ENCODE measurements at regions not wholly inside any gene's neighbourhood (a gene's known extent, or its start where the extent isn't known, plus 50 kb on each side); places are given as distances from the start of the nearest gene placed in this dataset.

- Histone ChIP-seq H3K4me1 (ENCODE audit: control insufficient read depth in 4 of 4, insufficient read depth in 4 of 4, low read length in 3 of 4) (peaks cover 0 to 14% (median 4%) of the 10 kb centered on the region in 4 donors), H3K36me3 (ENCODE audit: control insufficient read depth in 4 of 4, insufficient read depth in 3 of 4, low read depth in 1 of 4, low read length in 3 of 4) (no peaks in the 10 kb centered on the region), H3K27ac (ENCODE audit: low read depth in 1 of 2, low read length in 2 of 2) (no peak overlapping the region), H3K9me3 (ENCODE audit: control insufficient read depth in 4 of 4, low read length in 3 of 4) (no peaks in the 10 kb centered on the region), H3K4me3 (ENCODE audit: low read depth in 1 of 3, low read length in 3 of 3) (no peak overlapping the region), H3K27me3 (ENCODE audit: control insufficient read depth in 4 of 4, insufficient read depth in 4 of 4, low read length in 3 of 4) (no peaks in the 10 kb centered on the region), H3K9ac (ENCODE audit: low read depth in 1 of 2, low read length in 2 of 2) (no peak overlapping the region)
- 74% methylated on average over 5 of the region's 5 CpGs for WGBS
- TF ChIP-seq RAD21 (IDR thresholded peaks at IDR 0.05) (peak in 1 of 2 donors; percentile 8), HNF4G (IDR thresholded peaks at IDR 0.05) (no peak), EGR1 (IDR thresholded peaks at IDR 0.05; ENCODE audit: low read depth in 2 of 2) (no peak), YY1 (IDR thresholded peaks at IDR 0.05) (peak; percentile 53), HNF4A (conservative IDR thresholded peaks at IDR 0.05) (peak in 1 of 2 donors; percentile 17), GABPA (IDR thresholded peaks at IDR 0.05 in 1 of 2, conservative IDR thresholded peaks at IDR 0.05 in 1 of 2) (no peak), TAF1 (conservative IDR thresholded peaks at IDR 0.05) (no peak), REST (IDR thresholded peaks at IDR 0.05) (no peak), RXRA (IDR thresholded peaks at IDR 0.05) (peak in 1 of 2 donors; percentile 13)
- no peak for DNase-seq (ENCODE audit: low spot score)
Observed at GRCh38 chr12:30570211-30570890, 125.3 kb downstream of the IPO8 start.

GRCh38 chr12:30569426-30569825, 126.2 kb downstream of the IPO8 start:
- Histone ChIP-seq H3K4me3 (ENCODE audit: low read depth in 1 of 3, low read length in 3 of 3) (no peak overlapping the region), H3K9ac (ENCODE audit: low read depth in 1 of 2, low read length in 2 of 2) (no peak overlapping the region), H3K27me3 (ENCODE audit: control insufficient read depth in 4 of 4, insufficient read depth in 4 of 4, low read length in 3 of 4) (no peaks in the 10 kb centered on the region), H3K27ac (ENCODE audit: low read depth in 1 of 2, low read length in 2 of 2) (no peak overlapping the region), H3K4me1 (ENCODE audit: control insufficient read depth in 4 of 4, insufficient read depth in 4 of 4, low read length in 3 of 4) (peaks cover 0 to 14% (median 4%) of the 10 kb centered on the region in 4 donors), H3K36me3 (ENCODE audit: control insufficient read depth in 4 of 4, insufficient read depth in 3 of 4, low read depth in 1 of 4, low read length in 3 of 4) (no peaks in the 10 kb centered on the region), H3K9me3 (ENCODE audit: control insufficient read depth in 4 of 4, low read length in 3 of 4) (no peaks in the 10 kb centered on the region)
- 86% methylated on average over 4 of the region's 4 CpGs for WGBS
- TF ChIP-seq RAD21 (IDR thresholded peaks at IDR 0.05) (no peak), FOXA1 (IDR thresholded peaks at IDR 0.05) (no peak), TAF1 (conservative IDR thresholded peaks at IDR 0.05) (no peak), GABPA (IDR thresholded peaks at IDR 0.05 in 1 of 2, conservative IDR thresholded peaks at IDR 0.05 in 1 of 2) (no peak), MAX (IDR thresholded peaks at IDR 0.05) (no peak), CTCF (IDR thresholded peaks at IDR 0.05; ENCODE audit: low read depth, low read length, missing input control) (no peak), RXRA (IDR thresholded peaks at IDR 0.05) (no peak), EGR1 (IDR thresholded peaks at IDR 0.05; ENCODE audit: low read depth in 2 of 2) (no peak)
- no peak for DNase-seq (ENCODE audit: low spot score)
